Loucy (cell line): ENCODE measurements at regions not wholly inside any gene's neighbourhood (a gene's known extent, or its start where the extent isn't known, plus 50 kb on each side); places are given as distances from the start of the nearest gene placed in this dataset.

Source experiments
- CTCF ChIP-seq: fragments of 200-600 bp; sonication (generic); conservative IDR thresholded peaks from 2 replicates; pipeline ENCODE4 v1.5.1; 2014; ENCODE audit warnings: mild to moderate bottlenecking, antibody characterized with exemption, low read length
- EZH2phosphoT487 ChIP-seq: fragments of 200-600 bp; IDR thresholded peaks from 2 replicates; pipeline ENCODE4 v1.6.1; 2018; ENCODE audit warnings: antibody characterized with exemption, mild to moderate bottlenecking, moderate library complexity, borderline replicate concordance

- TF ChIP-seq CTCF, result no peak
- TF ChIP-seq EZH2phosphoT487, result no peak
Observed at GRCh38 chr10:131503992-131504391, 192.5 kb upstream of the TCERG1L start.
